Astrocyte of the hippocampus (primary cell): ENCODE measurements at regions not wholly inside any gene's neighbourhood (a gene's known extent, or its start where the extent isn't known, plus 50 kb on each side); places are given as distances from the start of the nearest gene placed in this dataset.
"Not testable (repeated sequence)": the region's sequence is repeated elsewhere in the genome, so short reads cannot be mapped to it uniquely, and the experiment has no call there.

ENCODE experiments used
- DNase-seq: peaks from one replicate; pipeline ENCODE4 v3.0.0; 2011; ENCODE audit warnings: low read depth, low spot score

DNA sequence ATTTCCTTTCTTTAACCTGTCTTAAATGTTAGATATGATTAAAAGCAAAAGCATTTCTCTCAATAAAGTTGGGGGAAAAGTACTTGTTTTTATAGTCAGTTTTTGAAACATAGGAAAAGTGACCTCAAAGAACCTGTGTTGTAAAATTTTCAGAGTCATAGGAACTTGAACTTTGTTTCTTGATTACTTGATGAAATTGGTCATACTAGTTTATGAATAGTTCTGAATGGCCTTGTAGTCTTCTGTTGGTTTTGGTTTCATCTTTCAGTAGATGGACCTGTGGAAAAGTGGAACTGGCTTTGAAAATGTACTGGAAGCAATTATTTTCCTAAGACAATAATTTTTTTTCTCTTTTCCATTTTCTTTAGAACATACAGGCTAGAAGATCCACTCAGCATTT lies 222.2 kb upstream of the NUDT6 start:
- DNase-seq: no peak

DNA sequence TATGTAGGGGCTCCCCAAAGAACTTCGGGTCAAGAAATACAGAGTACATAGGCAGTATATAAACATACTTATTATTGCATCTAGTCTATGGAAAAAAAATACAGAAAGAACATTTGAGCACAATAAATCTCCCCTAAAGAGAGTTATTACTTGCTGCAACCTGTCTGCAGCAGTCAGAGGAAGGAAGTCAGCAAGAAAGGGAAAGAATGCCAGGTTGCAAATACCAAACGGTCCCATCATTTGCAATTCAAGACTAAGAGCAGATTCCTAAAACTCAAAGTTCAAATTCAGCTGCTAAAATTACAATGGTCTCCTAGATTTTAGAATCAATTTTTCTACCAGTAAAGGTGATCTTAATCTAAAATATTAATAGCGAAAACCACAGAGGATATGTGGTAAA lies 236.2 kb upstream of the NUDT6 start:
- no peak for DNase-seq

DNA sequence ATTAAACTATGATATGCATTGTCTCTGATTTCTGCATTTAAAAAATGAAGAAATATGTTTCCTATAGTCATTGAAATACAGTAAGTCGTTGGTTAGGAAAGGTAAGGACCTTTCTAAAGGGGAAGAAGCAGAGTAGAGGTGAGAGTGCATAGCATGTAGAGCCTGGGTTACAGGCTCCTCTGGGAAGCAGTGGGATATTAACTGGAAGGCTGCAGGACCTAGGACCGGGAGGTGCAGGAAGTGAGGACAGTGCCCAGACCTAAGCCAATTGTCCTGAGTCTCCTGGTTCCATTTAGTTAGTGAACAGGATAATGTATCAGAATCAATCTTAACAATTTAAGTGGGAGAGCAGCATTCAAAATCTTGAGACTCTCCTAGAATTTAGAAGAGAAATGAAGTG lies 237.1 kb upstream of the NUDT6 start:
- DNase-seq: no peak

DNA sequence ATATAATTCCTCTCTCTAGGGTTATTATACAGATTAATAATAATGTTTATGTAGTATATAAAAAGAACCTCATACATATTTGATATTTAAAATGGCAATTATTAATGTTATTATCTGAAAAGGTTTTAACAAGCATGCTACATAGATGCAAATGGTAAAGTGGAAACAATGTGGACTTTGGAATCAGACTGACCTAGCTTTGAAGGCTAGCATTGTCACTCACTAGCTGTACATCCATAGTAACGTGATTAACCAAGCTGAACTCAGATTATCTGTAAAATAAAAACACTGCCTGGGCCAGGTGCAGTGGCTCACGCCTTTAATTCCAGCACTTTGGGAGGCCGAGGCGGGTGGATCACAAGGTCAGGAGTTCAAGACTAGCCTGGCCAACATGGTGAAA lies 233.7 kb upstream of the SPRY1 start:
- DNase-seq: no peak

DNA sequence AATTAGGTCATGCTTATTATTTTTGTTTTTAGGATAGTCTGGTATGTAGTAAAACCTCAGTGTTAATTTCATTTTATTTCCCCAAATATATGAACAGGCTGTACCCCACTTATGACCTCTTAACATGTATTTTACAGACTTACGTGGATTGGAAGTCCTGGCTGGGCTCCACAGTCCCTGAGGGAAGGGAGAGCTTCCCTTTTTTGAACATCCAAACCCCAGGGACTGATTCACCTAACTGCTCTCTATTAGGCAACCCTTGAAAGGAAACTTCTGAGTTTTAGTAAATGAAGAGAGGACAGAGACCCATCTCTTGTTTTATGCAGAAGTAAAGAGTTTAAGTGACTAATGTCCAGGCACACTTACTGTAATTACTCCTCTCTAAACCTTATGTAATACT lies 233.1 kb upstream of the SPRY1 start:
- DNase-seq: no peak

DNA sequence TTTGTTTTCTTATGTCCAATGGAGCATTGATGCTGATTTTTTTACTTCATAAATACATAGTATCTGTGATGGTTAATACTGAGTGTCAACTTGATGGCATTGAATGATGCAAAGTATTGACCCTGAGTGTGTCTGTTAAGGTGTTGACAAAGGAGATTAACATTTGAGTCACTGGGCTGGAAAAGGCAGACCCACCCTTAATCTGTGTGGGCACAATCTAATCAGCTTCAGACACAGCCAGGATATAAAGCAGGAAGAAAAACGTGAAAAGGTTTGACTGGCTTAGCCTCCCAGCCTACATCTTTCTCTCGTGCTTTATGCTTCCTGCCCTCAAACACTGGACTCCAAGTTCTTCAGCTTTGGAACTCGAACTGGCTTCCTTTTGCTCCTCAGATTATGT lies 230.6 kb upstream of the SPRY1 start:
- DNase-seq: no peak

DNA sequence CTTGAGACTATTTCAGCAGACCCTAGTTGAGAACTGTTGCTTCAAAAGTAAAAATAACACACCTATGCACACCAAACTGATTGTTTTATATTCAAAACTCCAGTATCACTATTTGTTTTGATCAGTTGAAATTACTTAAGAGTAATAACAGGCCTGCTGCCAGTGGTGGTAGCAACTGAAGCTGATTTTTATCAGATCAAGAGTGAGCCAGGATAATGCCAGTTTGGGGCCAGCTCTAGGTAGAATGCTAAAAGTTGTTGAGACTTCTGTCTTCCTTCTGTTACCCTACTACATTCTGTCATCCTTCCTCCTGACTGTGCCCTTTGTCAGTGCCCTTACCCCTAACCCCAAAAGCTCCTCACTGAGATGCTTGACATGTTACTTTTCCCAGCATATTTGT lies 228.7 kb upstream of the SPRY1 start:
- no peak for DNase-seq

DNA sequence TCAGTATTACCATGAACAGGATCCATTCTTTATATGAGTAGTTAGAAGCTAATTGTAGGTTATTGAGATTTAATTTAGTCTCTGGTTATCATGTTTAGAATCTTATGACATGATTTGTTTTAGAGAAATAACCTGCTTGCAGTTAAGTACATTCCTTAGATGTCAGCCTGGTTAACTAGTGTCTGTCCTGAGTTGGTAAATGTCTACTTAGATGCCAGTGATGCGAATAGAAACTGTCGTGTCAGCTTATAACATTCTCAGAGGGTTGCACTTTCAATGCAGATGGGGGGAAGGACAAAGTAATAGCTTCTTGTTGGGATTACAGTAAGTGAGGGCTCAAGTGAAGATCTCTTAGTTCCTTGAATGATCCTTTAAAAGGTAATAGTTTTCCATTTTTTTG lies 227.8 kb upstream of the SPRY1 start:
- DNase-seq: peak; percentile 16

DNA sequence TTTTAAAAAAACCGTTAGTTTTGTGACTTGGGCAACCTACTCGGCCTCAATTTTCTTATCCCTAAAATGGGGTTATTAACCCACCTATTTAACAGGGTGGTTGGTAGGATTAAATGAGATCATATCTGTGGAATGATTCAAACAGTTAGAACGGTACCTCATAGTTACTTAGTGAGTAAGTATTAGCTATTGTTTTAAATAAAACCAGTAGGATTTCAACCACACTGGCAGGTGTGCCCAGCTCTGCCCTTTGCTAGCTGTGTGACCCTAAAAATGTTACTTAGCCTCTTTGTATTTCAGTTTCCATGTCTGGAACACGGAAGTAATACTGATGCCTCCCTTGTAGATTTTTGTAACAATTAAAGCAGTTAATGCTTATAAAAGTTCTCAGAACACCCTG lies 225.8 kb upstream of the SPRY1 start:
- no peak for DNase-seq

DNA sequence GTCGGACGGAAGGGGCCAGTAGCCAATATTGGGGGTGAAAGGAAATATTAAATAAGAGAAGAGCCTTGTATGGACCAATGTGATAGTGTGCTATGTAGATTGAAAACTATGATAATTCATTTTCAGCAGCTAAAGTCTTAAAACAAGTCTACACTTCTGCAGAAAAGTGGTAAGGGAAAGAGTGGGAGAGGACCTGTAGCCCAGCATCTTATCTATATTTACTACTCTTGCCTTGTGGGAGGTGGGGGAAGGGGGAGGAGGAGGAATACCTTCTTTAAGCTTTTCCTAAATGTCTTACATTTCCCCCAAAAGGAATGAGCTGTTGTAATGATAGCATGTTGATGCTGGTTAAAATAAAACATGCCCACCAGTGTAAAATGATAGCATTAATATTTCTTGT lies 220.0 kb upstream of the SPRY1 start:
- no peak for DNase-seq

DNA sequence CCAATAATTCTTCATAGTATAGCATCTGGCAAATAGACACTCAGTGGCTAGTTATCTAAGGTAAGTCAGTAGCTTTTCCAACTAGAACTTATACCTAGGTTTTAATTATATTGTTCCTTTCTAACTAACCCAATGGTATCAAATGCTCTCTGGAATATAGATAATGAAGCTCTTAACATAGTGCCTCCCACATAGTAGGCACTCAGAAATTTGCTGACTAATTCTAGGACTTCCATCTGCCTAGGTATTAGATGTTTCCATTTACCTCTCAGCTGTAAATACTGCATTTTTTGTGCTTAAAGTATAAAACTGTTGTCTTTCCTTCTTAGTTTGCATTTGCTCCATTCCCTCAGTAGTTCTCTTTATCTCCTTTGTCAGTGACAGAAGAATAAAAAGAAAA lies 214.3 kb upstream of the SPRY1 start:
- no peak for DNase-seq

DNA sequence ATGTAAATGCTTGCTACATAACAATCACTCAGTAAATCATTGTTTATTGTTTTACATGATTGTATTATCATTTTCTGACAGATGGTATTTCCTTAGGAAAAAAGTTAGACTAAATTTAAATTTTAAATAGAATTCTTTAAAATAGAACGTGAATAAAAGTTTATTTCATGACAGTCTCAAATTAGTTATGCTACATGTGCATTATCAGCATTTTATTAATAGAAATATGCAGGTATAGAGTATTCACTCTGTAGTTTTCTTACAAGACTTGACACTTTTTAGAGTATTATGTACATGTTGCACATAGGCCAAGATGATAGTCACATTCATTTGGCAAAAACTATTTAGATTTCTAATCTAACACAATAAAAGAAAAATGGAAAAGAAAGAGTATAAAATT lies 213.3 kb upstream of the SPRY1 start:
- no peak for DNase-seq

DNA sequence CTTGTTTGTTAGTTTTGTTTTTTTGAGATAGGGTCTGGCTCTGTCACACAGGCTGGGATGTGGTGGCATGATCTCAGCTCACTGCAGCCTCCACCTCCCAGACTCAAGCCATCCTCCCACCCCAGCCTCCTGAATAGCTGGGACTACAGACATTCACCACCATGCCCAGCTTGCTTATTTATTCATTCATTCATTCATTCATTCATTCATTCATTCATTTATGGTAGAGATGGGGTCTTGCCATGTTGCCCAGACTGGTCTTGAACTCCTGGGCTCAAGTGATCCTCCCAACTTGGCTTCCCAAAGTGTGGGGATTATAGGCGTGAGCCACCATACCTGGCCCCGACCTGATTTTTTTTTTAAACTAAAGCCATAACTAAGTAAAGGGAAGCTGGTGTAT lies 212.8 kb upstream of the SPRY1 start:
- DNase-seq: not testable (repeated sequence)

DNA sequence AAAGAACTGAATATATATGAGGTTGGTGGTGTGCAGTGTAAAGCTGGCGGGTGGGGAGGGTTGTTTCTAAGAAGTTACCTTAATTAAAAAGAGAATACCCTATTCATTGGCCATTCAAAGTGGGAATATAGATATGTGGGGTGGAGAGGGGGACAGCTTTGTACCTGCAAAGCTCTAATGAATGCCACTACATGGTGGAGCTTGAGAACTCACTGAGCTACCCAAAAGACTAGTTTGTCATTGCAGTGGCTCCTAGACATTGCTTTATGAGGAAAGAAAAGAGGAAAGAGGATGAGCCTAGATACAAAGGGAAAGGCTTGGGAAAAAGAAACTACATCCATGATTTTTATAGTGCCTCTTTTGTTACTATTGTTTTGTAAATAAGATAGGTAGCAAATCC lies 209.9 kb upstream of the SPRY1 start:
- DNase-seq: no peak

DNA sequence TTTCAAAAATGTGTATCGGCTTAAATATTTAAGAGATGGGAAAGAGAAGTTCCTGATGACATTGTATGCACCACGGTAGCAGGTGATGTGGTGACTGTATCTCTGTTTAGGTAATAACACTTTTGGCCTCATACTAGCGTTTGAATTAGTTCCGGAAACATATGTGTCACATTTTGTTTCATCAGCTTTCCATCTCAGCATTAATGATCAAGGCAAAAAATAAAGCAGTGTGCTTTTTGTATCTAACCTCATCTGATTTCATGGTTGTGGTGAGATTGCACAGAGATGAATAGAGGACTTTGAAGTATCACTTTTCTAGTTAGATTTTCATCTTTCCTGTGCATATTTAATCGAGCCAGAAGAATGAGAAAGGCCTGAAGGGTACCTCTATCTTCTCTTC lies 206.4 kb upstream of the SPRY1 start:
- no peak for DNase-seq

DNA sequence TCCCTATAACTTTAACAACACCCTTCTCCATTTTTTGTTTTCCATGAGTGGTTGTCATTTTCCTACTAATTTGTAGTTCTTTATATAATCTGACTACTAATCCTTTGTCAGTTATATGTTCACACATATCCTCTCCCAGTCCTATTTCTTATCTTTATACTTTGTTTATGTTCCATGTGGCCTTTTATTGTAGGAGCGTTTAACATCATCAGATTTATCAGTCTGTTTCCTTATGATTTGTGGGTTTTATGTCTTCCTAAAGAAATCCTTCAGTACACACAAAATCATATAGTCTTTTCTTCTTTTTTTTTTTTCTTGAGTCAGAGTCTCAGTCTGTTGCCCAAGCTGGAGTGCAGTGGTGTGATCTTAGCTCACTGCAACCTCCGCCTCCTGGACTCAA lies 204.9 kb upstream of the SPRY1 start:
- no peak for DNase-seq

DNA sequence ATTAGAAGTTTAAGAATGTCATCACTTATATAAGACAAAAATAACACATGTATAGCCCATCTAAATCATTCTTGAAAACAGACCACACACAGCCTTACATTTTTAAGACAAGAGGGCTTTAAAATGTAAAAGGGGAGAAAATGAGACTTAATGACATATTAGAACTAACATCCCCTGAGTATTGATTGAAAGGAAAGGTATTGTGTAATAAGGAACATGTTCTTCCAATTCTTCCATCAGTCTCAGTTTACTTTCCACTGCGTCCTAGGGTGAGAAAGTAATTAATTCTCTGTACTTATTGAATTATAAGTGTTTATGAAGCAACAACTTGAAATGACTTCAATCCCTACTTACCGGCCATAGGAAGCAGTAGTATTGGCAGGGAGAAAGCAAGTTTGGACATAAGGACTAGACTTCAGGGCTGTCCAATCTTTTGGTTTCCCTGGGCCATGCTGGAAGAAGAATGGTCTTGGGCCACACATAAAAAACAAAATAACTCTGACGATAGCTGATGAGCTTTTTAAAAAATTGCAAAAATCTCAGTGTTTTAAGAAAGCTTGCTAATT lies 202.7 kb upstream of the SPRY1 start:
- DNase-seq: no peak

DNA sequence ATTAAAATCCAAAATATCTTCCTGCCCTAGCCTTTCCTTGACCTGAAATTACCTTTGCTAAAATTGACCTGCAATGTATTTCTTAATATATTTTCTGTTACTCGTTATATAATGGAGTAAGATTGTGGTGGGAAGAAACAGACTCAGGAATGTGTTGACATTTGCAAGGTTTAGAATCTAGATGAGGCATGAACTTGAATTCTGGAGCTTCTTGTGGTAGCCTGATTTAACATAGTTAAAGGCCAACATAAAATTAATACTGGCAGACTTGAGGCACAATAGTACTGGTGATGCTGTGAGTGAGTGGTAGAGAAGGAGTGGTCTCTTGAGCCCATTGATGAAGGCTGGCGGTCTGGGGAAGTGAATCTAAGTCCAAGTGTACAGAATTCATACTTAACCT lies 197.9 kb upstream of the SPRY1 start:
- peak; percentile 54 for DNase-seq

DNA sequence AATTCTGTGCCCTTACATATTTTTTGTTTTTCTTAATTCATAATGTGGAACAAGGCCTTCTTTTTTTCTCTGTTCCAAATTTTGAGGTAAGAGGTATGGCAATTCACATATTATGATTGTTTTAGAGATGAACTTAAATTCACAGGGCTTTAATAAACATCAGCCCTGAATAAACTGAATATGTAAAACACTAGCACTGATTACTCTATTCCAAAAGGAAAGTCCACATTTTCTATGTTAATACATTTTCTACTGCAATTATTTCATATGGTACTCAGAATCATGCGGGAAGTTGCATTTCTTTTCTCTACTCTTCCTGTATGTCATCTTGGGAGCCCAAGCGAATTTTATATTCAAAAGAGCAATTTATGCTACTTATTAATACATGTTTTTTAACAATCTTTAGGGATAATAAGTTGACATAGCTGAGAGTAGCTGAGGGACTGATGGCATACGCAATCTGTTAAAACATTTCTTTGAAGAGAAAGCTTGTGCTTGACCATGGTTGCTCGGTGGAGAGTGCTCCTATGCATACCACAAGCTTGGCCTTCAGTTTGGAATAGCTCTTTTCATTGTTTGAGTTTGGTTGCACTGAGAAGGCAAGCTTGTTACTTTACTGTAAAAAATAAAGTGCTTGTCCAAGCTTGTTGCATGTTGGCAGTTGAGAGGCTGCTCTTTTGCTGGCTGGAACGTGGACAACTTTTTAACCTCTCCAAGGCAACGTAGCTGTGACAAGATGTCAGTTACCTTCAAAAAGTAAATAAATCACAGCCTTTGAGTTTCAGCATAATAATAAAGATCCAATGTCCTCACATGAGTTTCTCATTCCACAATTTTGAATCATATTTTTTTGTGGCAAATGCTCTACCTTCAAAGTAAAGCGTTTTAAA lies 196.3 kb upstream of the SPRY1 start:
- peak; percentile 25 for DNase-seq

DNA sequence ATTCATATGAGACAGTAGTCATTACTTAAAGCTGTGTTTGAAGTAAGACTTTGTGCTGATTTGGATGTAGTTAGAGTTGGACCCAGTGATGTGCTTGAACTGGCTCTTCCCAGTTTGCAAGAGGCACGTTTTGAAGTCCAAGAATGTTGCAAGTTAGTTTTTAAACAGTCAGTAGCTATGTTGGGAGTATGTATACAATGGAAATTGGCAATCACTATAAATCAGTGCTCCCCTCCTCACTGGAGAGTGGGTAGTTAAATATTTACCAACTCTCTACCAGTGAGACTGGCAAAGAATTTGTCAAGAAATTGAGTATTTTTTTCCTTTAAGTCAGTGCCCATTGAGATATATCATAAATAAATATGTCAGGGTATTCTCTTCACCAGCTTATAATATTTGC lies 191.9 kb upstream of the SPRY1 start:
- no peak for DNase-seq

DNA sequence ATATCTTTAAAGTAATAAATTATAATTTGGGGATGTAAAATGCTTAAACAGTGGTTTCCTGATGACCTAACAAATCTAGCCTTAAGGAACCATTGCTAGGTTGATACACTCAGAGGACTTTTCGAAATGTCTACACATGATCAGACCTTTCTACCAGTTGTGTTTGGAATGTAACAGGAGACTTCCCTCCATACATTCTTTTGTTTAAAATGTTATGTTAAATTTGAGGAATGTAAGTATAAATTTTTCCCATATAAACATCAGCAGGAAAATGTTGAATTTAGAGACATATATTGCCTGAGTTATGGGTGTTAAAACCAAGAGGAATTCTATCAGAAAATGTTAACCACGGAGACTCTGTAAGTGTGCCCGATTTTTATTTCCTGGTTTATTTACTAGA lies 190.6 kb upstream of the SPRY1 start:
- no peak for DNase-seq

DNA sequence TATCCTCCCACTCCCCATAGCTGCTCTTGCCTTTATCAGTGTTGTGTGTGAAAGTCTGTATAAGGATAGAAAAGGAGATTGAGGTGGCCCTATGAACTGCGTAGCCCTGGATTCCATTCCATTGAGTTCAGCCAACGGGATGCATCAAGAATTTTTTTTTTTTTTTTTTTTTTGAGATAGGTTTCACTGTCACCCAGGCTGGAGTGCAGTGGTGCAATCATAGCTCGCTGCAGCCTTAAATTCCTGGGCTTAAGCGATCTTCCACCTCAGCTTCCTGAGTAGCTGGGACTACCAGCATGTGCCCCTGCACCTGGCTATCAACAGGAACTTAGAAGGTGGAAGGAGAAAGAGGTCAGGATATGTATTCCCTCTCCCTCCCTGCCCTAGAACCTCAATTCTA lies 187.2 kb upstream of the SPRY1 start:
- no peak for DNase-seq

DNA sequence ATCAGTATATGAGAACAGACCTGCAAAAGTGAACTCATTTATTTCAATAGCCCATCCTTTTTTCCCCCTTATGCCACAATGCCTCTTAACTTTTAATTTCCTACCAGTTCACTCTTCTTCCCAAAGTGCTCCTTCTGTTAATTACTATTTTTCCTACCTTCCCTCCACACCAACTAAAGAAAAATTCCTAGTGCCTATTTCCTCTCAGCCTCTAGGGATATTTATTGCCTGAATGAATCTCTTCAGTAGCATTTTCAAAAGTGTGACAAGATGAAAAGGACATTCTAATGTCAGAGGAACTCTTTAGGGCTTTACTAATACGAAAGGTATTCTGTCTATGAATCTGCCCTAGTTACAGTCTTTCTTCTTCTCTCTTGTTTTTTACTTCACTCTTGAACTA lies 181.1 kb upstream of the SPRY1 start:
- DNase-seq: no peak

DNA sequence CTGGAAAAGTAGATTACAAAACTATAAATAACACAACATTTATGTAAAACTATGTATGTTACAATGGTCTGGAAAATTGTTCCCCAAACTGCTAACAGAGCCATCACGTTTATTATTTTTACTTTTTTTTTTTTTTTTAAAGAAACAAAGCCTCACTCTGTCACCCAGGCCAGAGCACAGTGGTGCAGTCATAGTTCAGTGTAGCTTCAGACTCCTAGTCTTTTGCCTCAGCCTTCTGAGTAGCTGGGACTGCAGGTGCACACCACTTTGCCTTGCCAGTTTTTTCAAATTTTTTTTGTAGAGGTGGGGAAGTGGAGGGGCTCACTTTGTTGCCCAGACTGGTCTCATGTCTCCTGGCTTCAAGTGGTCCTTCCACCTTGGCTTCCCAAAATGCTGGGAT lies 180.1 kb upstream of the SPRY1 start:
- DNase-seq: no peak
